K562 (cell line): ENCODE measurements at regions not wholly inside any gene's neighbourhood (a gene's known extent, or its start where the extent isn't known, plus 50 kb on each side); places are given as distances from the start of the nearest gene placed in this dataset.

Experiments
- ATAC-seq: fragments of 200-7000 bp; cut with Tn5 transposase; 3 replicates; pipeline ENCODE4 v1.9.1; 2020; ENCODE audit warnings: moderate library complexity
- BruUV-seq: library from RNA; stranded (reverse); fragments of 400-500 nt; replicated peaks from 2 replicates; lab custom pipeline; 2021; lab: Mats Ljungman, UMichigan
- CTCF ChIA-PET: fragments of 300-600 bp; formaldehyde crosslinking; extraction: SDS; loops from one replicate; lab custom pipeline; 2021; ENCODE audit warnings: low intra/inter-chr PET ratio; lab: Yijun Ruan, JAX
- POLR2A ChIA-PET: fragments of 300-600, 350-650 bp; sonication (Branson Sonifier 250); formaldehyde crosslinking; extraction: SDS; loops from one replicate; lab custom pipeline; 2021; ENCODE audit warnings: antibody characterized with exemption, inconsistent platforms; lab: Yijun Ruan, JAX
- DNase-seq, 4 experiments: peaks; one replicate each; pipeline versions ENCODE4 v3.0.0 to v3.0.0-alpha.2; 2011 to 2018; ENCODE audit warnings: low spot score in 3 of 4, mixed read lengths in 3 of 4; ENCODE audit errors: extremely low read depth in 1 of 4
- FAIRE-seq: peaks from 2 replicates; lab custom pipeline; 2011; peaks lifted over from hg19 to GRCh38; lab: Jason Lieb, UNC
- H2AFZ ChIP-seq: 2 replicates; pipeline ENCODE4 v1.6.0; 2011; ENCODE audit warnings: low read depth, low read length, control low read depth, inconsistent platforms
- H3K27ac ChIP-seq: fragments of 200-600 bp; 3 replicates; pipeline ENCODE4 v1.8.0; 2011; ENCODE audit warnings: low read depth, mild to moderate bottlenecking, control low read depth, inconsistent platforms, low read length, moderate library complexity, mixed read lengths; ENCODE audit errors: extremely low read depth
- H3K27me3 ChIP-seq, 2 experiments: fragments of 300-600 bp in 1 of 2; 2 replicates in 1 of 2; 3 replicates in 1 of 2; pipeline versions ENCODE4 v1.6.0 to v1.8.0; 2011; ENCODE audit warnings: inconsistent platforms in 2 of 2, low read length in 2 of 2, mild to moderate bottlenecking in 1 of 2, mixed read lengths in 1 of 2, moderate library complexity in 1 of 2; ENCODE audit not compliant: control insufficient read depth in 2 of 2, insufficient read depth in 2 of 2
- H3K36me3 ChIP-seq: fragments of 300-600 bp; 3 replicates; pipeline ENCODE4 v1.8.0; 2011; ENCODE audit warnings: mild to moderate bottlenecking, low read length, inconsistent platforms; ENCODE audit not compliant: control insufficient read depth, insufficient read depth
- H3K4me1 ChIP-seq, 2 experiments: fragments of 200-600 bp in 1 of 2; replicated peaks in 1 of 2; 2 replicates in 1 of 2; 3 replicates in 1 of 2; pipeline versions ENCODE4 v1.5.1 to v1.8.0; 2011; ENCODE audit warnings: inconsistent platforms in 2 of 2, low read length in 2 of 2, mild to moderate bottlenecking in 1 of 2, mixed read lengths in 1 of 2, moderate library complexity in 1 of 2; ENCODE audit not compliant: control insufficient read depth in 2 of 2, insufficient read depth in 2 of 2
- H3K4me2 ChIP-seq: 2 replicates; pipeline ENCODE4 v1.6.1; 2011; ENCODE audit warnings: low read length, control low read depth, inconsistent platforms, mixed read lengths; ENCODE audit not compliant: insufficient read depth
- H3K4me3 ChIP-seq: fragments of 200-600 bp; sonication (generic), shearing (Covaris generic); 2 replicates; pipeline ENCODE4 v1.5.1; 2016; ENCODE audit warnings: control low read depth, inconsistent platforms
- H3K79me2 ChIP-seq: fragments of 200-600 bp; 3 replicates; pipeline ENCODE4 v1.8.0; 2011; ENCODE audit warnings: low read length, inconsistent platforms; ENCODE audit not compliant: control insufficient read depth, insufficient read depth
- H3K9ac ChIP-seq, 2 experiments: 2 replicates each; pipeline versions ENCODE4 v1.6.0 to v1.6.1; 2011; ENCODE audit warnings: low read depth in 2 of 2, low read length in 2 of 2, control low read depth in 1 of 2, inconsistent platforms in 1 of 2, mild to moderate bottlenecking in 1 of 2, mixed read lengths in 1 of 2; ENCODE audit not compliant: insufficient read depth in 1 of 2
- H3K9me1 ChIP-seq: one replicate; pipeline ENCODE4 v1.6.0; 2011; ENCODE audit warnings: inconsistent platforms, mild to moderate bottlenecking, low read length, moderate library complexity; ENCODE audit not compliant: control insufficient read depth, insufficient read depth
- H3K9me3 ChIP-seq: replicated peaks from 2 replicates; pipeline ENCODE4 v1.5.1; 2011; ENCODE audit warnings: low read depth, low read length, inconsistent platforms; ENCODE audit not compliant: control insufficient read depth, insufficient read depth
- H4K20me1 ChIP-seq: replicated peaks from 2 replicates; pipeline ENCODE4 v1.6.1; 2011; ENCODE audit warnings: low read length, inconsistent platforms, mixed read lengths; ENCODE audit not compliant: control insufficient read depth, insufficient read depth
- CBX1 ChIP-seq: sonication (generic); IDR thresholded peaks from 2 replicates; pipeline ENCODE4 v1.6.1; 2016; ENCODE audit warnings: antibody characterized with exemption, low read depth, mild to moderate bottlenecking
- ETV5 ChIP-seq: sonication (generic); formaldehyde crosslinking; IDR thresholded peaks from 2 replicates; pipeline ENCODE4 v1.4.0; 2020; ENCODE audit warnings: low read depth, mild to moderate bottlenecking, missing genetic modification reagents
- KDM5B ChIP-seq: fragments of 200-600 bp; sonication (generic); IDR thresholded peaks from 2 replicates; pipeline ENCODE4 v1.6.1; 2012; ENCODE audit warnings: low read depth, mild to moderate bottlenecking, moderate library complexity, low read length, control low read depth, inconsistent platforms; ENCODE audit not compliant: insufficient replicate concordance
- MXI1 ChIP-seq: IDR thresholded peaks from 2 replicates; pipeline ENCODE4 v1.6.1; 2011; ENCODE audit warnings: low read depth, mild to moderate bottlenecking, improper control_type of control experiment, low read length
- RFX7 ChIP-seq: fragments of 250-450 bp; sonication (Bioruptor Pico); IDR thresholded peaks from 2 replicates; pipeline ENCODE4 v1.5.1; 2021; ENCODE audit warnings: mild to moderate bottlenecking
- RUNX1 ChIP-seq: sonication (generic); IDR thresholded peaks from 2 replicates; pipeline ENCODE4 v1.6.1; 2016; ENCODE audit warnings: antibody characterized with exemption, low read depth
- SRF ChIP-seq, 2 experiments: fragments of 250-450, 450-650 bp in 1 of 2; sonication (Bioruptor Pico) in 1 of 2; sonication (generic) in 1 of 2; formaldehyde crosslinking; IDR thresholded peaks; 2 replicates each; pipeline versions ENCODE4 v1.5.0 to v1.5.1; 2020 to 2022; ENCODE audit warnings: mild to moderate bottlenecking in 1 of 2, missing genetic modification reagents in 1 of 2
- TAF7 ChIP-seq: fragments of 450-650 bp; IDR thresholded peaks from 2 replicates; pipeline ENCODE4 v1.6.1; 2016; ENCODE audit warnings: missing genetic modification characterization, missing compliant biosample characterization
- XRCC4 ChIP-seq: IDR thresholded peaks from one replicate; pipeline ENCODE4 v1.6.1; 2011; ENCODE audit not compliant: insufficient read depth, insufficient read length; ENCODE audit errors: extremely low read depth
- ZBTB34 ChIP-seq: fragments of 250-450 bp; sonication (Bioruptor Pico); IDR thresholded peaks from 2 replicates; pipeline ENCODE4 v1.8.0; 2021; ENCODE audit warnings: mild to moderate bottlenecking, moderate library complexity
- ZNF212 ChIP-seq: fragments of 450-650 bp; formaldehyde crosslinking; IDR thresholded peaks from 2 replicates; pipeline ENCODE4 v1.4.0; 2020; ENCODE audit warnings: mild to moderate bottlenecking
- ZNF253 ChIP-seq: fragments of 250-450 bp; sonication (Bioruptor Pico); conservative IDR thresholded peaks from 2 replicates; pipeline ENCODE4 v1.6.1; 2021; ENCODE audit warnings: mild to moderate bottlenecking
- WGBS: fragments of 100-300 bp; shearing (Covaris generic); methylation state at CpG from one replicate; pipeline ENCODE4 v1.1.6; 2016; ENCODE audit warnings: low coverage, mixed read lengths; ENCODE audit not compliant: insufficient coverage; ENCODE audit errors: missing lambda C conversion rate; 5-methylcytosine and 5-hydroxymethylcytosine counted together
- in situ Hi-C: fragments of 300-500 bp; cut with MboI; formaldehyde crosslinking; loops from 4 replicates; pipeline ENCODE4 v1.15.0; 2018; ENCODE audit warnings: inconsistent platforms, mixed read lengths
- intact Hi-C: fragments of 100-400 bp; cut with micrococcal nuclease; formaldehyde crosslinking; loops from 2 replicates; pipeline ENCODE4 v1.14.2; 2022

GRCh38 chr5:166188501-166189325 lies 2102.7 kb upstream of the WWC1 start:
- Histone ChIP-seq H3K9ac (no peak overlapping the region), H3K27ac (no peak overlapping the region), H3K36me3 (no peaks in the 10 kb centered on the region), H3K9me1 (no peaks in the 10 kb centered on the region), H3K9me3 (no peaks in the 10 kb centered on the region; the same call in 1 of the 2 replicates), H3K4me2 (no peak overlapping the region), H3K4me1 (no peaks in the 10 kb centered on the region), H3K79me2 (no peaks in the 10 kb centered on the region), H3K27me3 (no peaks in the 10 kb centered on the region), H2AFZ (no peak overlapping the region), H3K4me3 (no peak overlapping the region), H4K20me1 (no peaks in the 10 kb centered on the region)
- no peak for ATAC-seq
- intact Hi-C loops (no loop called here), in situ Hi-C loops (no loop called here)
- ChIA-PET CTCF (no interaction called here), POLR2A (no interaction called here)
- DNase-seq = no peak
- FAIRE-seq = no peak
- no TSS peak for BruUV-seq
- TF ChIP-seq MXI1 (no peak), ETV5 (CRISPR knock-in tag) (no peak), SRF (CRISPR knock-in tag; IDR thresholded peaks at IDR 0.05) (no peak), TAF7 (tag) (no peak), RFX7 (no peak), RUNX1 (no peak), ZBTB34 (CRISPR knock-in tag) (no peak), CBX1 (no peak), KDM5B (no peak), ZNF253 (CRISPR knock-in tag) (no peak), XRCC4 (no peak), ZNF212 (CRISPR knock-in tag) (no peak)
- 4% methylated on average over 7 of the region's 7 CpGs for WGBS
